KMS-11 (cell line): ENCODE measurements at regions not wholly inside any gene's neighbourhood (a gene's known extent, or its start where the extent isn't known, plus 50 kb on each side); places are given as distances from the start of the nearest gene placed in this dataset.

ENCODE experiments used
- H2AFZ ChIP-seq: fragments of 200-600 bp; sonication (generic); 2 replicates; pipeline ENCODE4 v1.6.1; 2016; ENCODE audit warnings: antibody characterized with exemption, mixed run types, low read depth
- H3K27ac ChIP-seq: fragments of 200-600 bp; sonication (generic); 2 replicates; pipeline ENCODE4 v1.6.1; 2016; ENCODE audit warnings: mild to moderate bottlenecking, mixed run types
- H3K27me3 ChIP-seq: fragments of 200-600 bp; sonication (generic); 2 replicates; pipeline ENCODE4 v1.6.1; 2017; ENCODE audit warnings: mild to moderate bottlenecking, low read depth, mixed run types, moderate library complexity; ENCODE audit not compliant: insufficient read depth
- H3K36me3 ChIP-seq: fragments of 200-600 bp; sonication (generic); 2 replicates; pipeline ENCODE4 v1.6.1; 2017; ENCODE audit warnings: mild to moderate bottlenecking, mixed run types; ENCODE audit not compliant: insufficient read depth
- H3K4me1 ChIP-seq: fragments of 200-600 bp; sonication (generic); 2 replicates; pipeline ENCODE4 v1.6.1; 2016; ENCODE audit warnings: mild to moderate bottlenecking, low read depth, mixed run types; ENCODE audit not compliant: poor library complexity, severe bottlenecking
- H3K4me2 ChIP-seq: fragments of 200-600 bp; sonication (generic); 2 replicates; pipeline ENCODE4 v1.7.0; 2016; ENCODE audit warnings: mild to moderate bottlenecking, mixed run types
- H3K4me3 ChIP-seq: fragments of 200-600 bp; sonication (generic); IDR thresholded peaks from 2 replicates; pipeline ENCODE4 v1.6.1; 2017; ENCODE audit warnings: low read depth, low read length, mixed read lengths; ENCODE audit not compliant: insufficient read depth
- H3K79me2 ChIP-seq: fragments of 200-600 bp; sonication (generic); 2 replicates; pipeline ENCODE4 v1.6.1; 2016; ENCODE audit warnings: low read depth, mixed run types; ENCODE audit not compliant: insufficient read depth
- H3K9ac ChIP-seq: fragments of 200-600 bp; sonication (generic); 2 replicates; pipeline ENCODE4 v1.6.1; 2016; ENCODE audit warnings: mild to moderate bottlenecking, mixed run types
- H4K20me1 ChIP-seq: fragments of 200-600 bp; sonication (generic); 2 replicates; pipeline ENCODE4 v1.6.1; 2016; ENCODE audit warnings: mild to moderate bottlenecking, mixed run types; ENCODE audit not compliant: insufficient read depth
- CTCF ChIP-seq: fragments of 200-600 bp; sonication (generic); conservative IDR thresholded peaks from 2 replicates; pipeline ENCODE4 v1.6.1; 2017; ENCODE audit warnings: low read depth, mild to moderate bottlenecking, antibody characterized with exemption, low read length, moderate library complexity, mixed read lengths

- no peaks in the 10 kb centered on the region for H3K27me3 ChIP-seq
- H3K36me3 ChIP-seq, result no peaks in the 10 kb centered on the region
- no peak overlapping the region for H3K27ac ChIP-seq
- no peak overlapping the region for H3K9ac ChIP-seq
- H2AFZ ChIP-seq, result no peak overlapping the region
- no peaks in the 10 kb centered on the region for H3K79me2 ChIP-seq
- no peak overlapping the region for H3K4me2 ChIP-seq
- H3K4me3 ChIP-seq, result no peak overlapping the region
- H4K20me1 ChIP-seq, result no peaks in the 10 kb centered on the region
- no peak for TF ChIP-seq CTCF
- no peaks in the 10 kb centered on the region for H3K4me1 ChIP-seq
Measured at GRCh38 chr20:52806918-52807317, 165.2 kb upstream of the TSHZ2 start.

- H3K27me3 ChIP-seq, result no peaks in the 10 kb centered on the region
- TF ChIP-seq CTCF, result no peak
Measured at GRCh38 chr20:52805843-52806242, 166.3 kb upstream of the TSHZ2 start.

GRCh38 chr20:52805296-52805571 lies 166.9 kb upstream of the TSHZ2 start:
- no peak overlapping the region for H3K4me3 ChIP-seq
- H3K4me2 ChIP-seq, result no peak overlapping the region
- no peaks in the 10 kb centered on the region for H3K4me1 ChIP-seq
- no peaks in the 10 kb centered on the region for H4K20me1 ChIP-seq
- TF ChIP-seq CTCF, result no peak
- H3K36me3 ChIP-seq, result no peaks in the 10 kb centered on the region
- H3K27me3 ChIP-seq, result no peaks in the 10 kb centered on the region
- H3K9ac ChIP-seq, result no peak overlapping the region
- no peak overlapping the region for H3K27ac ChIP-seq
- no peaks in the 10 kb centered on the region for H3K79me2 ChIP-seq
- no peak overlapping the region for H2AFZ ChIP-seq

More at GRCh38 chr20:52805843-52806242, 166.3 kb upstream of the TSHZ2 start:
- Histone ChIP-seq H3K36me3 (no peaks in the 10 kb centered on the region), H3K4me2 (no peak overlapping the region), H3K9ac (no peak overlapping the region), H3K4me3 (no peak overlapping the region), H4K20me1 (no peaks in the 10 kb centered on the region), H2AFZ (no peak overlapping the region), H3K27ac (no peak overlapping the region), H3K4me1 (no peaks in the 10 kb centered on the region), H3K79me2 (no peaks in the 10 kb centered on the region)

- TF ChIP-seq CTCF, result no peak
- Histone ChIP-seq H3K4me1 (no peaks in the 10 kb centered on the region), H3K36me3 (no peaks in the 10 kb centered on the region), H3K27me3 (no peaks in the 10 kb centered on the region), H4K20me1 (no peaks in the 10 kb centered on the region), H3K4me3 (no peak overlapping the region), H3K27ac (no peak overlapping the region), H3K79me2 (no peaks in the 10 kb centered on the region), H3K9ac (no peak overlapping the region), H3K4me2 (no peak overlapping the region), H2AFZ (no peak overlapping the region)
Measured at GRCh38 chr20:52804497-52805295, 167.5 kb upstream of the TSHZ2 start.
